Aorta (tissue), 5 donors: ENCODE measurements at regions not wholly inside any gene's neighbourhood (a gene's known extent, or its start where the extent isn't known, plus 50 kb on each side); places are given as distances from the start of the nearest gene placed in this dataset.

Experiments
- ATAC-seq: fragments of 200-7000 bp; cut with Tn5 transposase; one replicate; pipeline ENCODE4 v1.9.1; 2022; ENCODE audit warnings: moderate library complexity; ENCODE audit not compliant: low FRiP score
- DNase-seq, 2 donors: peaks; one replicate each; pipeline ENCODE4 v3.0.0-alpha.2; 2020
- H3K27ac ChIP-seq, 2 donors: one replicate each; pipeline ENCODE4 v1.5.1; 2013; ENCODE audit warnings: low read length in 2 of 2, mild to moderate bottlenecking in 2 of 2, moderate library complexity in 2 of 2, control low read depth in 1 of 2, inconsistent platforms in 1 of 2, low read depth in 1 of 2
- H3K27me3 ChIP-seq, 2 donors: one replicate each; pipeline ENCODE4 v1.6.1; 2013; ENCODE audit warnings: control low read depth in 1 of 2, low read length in 1 of 2, mild to moderate bottlenecking in 1 of 2, moderate library complexity in 1 of 2; ENCODE audit not compliant: insufficient read depth in 2 of 2, control insufficient read depth in 1 of 2
- H3K36me3 ChIP-seq, 2 donors: one replicate each; pipeline ENCODE4 v1.6.1; 2013; ENCODE audit warnings: control low read depth in 1 of 2, low read length in 1 of 2, mild to moderate bottlenecking in 1 of 2; ENCODE audit not compliant: insufficient read depth in 2 of 2, control insufficient read depth in 1 of 2
- H3K4me1 ChIP-seq, 2 donors: one replicate each; pipeline ENCODE4 v1.6.1; 2013; ENCODE audit warnings: low read length in 2 of 2, control low read depth in 1 of 2, mild to moderate bottlenecking in 1 of 2, moderate library complexity in 1 of 2; ENCODE audit not compliant: insufficient read depth in 2 of 2, control insufficient read depth in 1 of 2
- H3K4me3 ChIP-seq, 2 donors: one replicate each; pipeline ENCODE4 v1.5.1; 2013; ENCODE audit warnings: low read length in 2 of 2, control low read depth in 1 of 2, mild to moderate bottlenecking in 1 of 2
- H3K9me3 ChIP-seq: one replicate; pipeline ENCODE4 v1.6.1; 2013; ENCODE audit warnings: mild to moderate bottlenecking, low read length; ENCODE audit not compliant: control insufficient read depth
- WGBS, 2 donors: extraction: QIAGEN DNeasy Blood & Tissue Kit; methylation state at CpG; one replicate each; pipeline ENCODE4 v1.1.7; 2013; 5-methylcytosine and 5-hydroxymethylcytosine counted together
- intact Hi-C, 2 donors: fragments of 100-400 bp; cut with DNase I; formaldehyde crosslinking; loops; one replicate each; pipeline versions ENCODE4 v1.14.2 to v1.15.0; 2022
- donor health status: healthy with polysubstance abuse.
- donor health status: Bipolar disorder and iron deficiency.
- donor health status: DM: no; HTN: no; CAD: no.
- donor health status: DM: no; HTN: no; CAD: no.
- donor health status: DM: yes; HTN: yes; CAD: no.

- peaks cover 5 to 8% of the 10 kb centered on the region in 2 donors for H3K4me1 ChIP-seq
- no peaks in the 10 kb centered on the region for H3K9me3 ChIP-seq
- 61 to 64% methylated on average over 11 of the region's 11 CpGs for WGBS, 2 donors
- H3K4me3 ChIP-seq: no peak overlapping the region
- ATAC-seq (peak; percentile 72), DNase-seq (peak in 1 of 2 donors; percentile 79)
- intact Hi-C loops: loop anchor here in 1 of 2 donors (10.0 kb wide), 1 partner anchor 198 kb away; the partner anchor contains the start of gene NXT1
- peak overlapping the region; percentile 84 to 99 for H3K27ac ChIP-seq
- H3K36me3 ChIP-seq: no peaks in the 10 kb centered on the region
- no peaks in the 10 kb centered on the region for H3K27me3 ChIP-seq
These were observed 70.2 kb upstream of the CD93 start for GRCh38 chr20:23156170-23156841.

DNA sequence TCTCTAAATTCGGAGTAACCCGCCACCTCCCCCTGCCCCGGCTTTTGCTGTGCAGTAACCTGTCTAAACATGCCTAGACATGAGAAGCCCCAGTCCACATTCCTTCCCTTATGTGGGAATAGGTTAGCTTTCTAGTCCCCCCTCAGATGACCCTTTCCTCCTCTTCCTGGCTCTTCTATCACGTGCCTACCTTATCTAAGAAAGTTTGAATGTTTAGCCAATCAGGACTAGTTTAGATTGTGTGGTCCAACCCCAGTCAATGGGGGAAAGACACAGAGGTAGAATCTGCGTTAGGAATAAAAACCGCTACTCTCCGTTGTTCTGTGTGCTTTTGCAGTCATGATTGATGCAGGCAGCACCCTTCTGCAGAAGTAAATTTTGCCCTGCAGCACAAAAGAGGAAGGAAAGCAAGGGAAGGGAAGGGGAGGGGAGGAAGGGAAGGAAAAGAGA is 69.0 kb upstream of the CD93 start:
- H3K4me3 ChIP-seq: no peak overlapping the region
- H3K27me3 ChIP-seq: no peaks in the 10 kb centered on the region
- ATAC-seq (no peak), DNase-seq (no peak)
- no peaks in the 10 kb centered on the region for H3K36me3 ChIP-seq
- peaks cover 5 to 8% of the 10 kb centered on the region in 2 donors for H3K4me1 ChIP-seq
- intact Hi-C loops: loop anchor here in 1 of 2 donors (10.0 kb wide), 1 partner anchor 200 kb away; the partner anchor contains the start of gene NXT1
- peak overlapping the region in 1 of 2 donors; percentile 49 for H3K27ac ChIP-seq
- 66 to 70% methylated on average over 7 of the region's 7 CpGs for WGBS, 2 donors
- no peaks in the 10 kb centered on the region for H3K9me3 ChIP-seq

DNA sequence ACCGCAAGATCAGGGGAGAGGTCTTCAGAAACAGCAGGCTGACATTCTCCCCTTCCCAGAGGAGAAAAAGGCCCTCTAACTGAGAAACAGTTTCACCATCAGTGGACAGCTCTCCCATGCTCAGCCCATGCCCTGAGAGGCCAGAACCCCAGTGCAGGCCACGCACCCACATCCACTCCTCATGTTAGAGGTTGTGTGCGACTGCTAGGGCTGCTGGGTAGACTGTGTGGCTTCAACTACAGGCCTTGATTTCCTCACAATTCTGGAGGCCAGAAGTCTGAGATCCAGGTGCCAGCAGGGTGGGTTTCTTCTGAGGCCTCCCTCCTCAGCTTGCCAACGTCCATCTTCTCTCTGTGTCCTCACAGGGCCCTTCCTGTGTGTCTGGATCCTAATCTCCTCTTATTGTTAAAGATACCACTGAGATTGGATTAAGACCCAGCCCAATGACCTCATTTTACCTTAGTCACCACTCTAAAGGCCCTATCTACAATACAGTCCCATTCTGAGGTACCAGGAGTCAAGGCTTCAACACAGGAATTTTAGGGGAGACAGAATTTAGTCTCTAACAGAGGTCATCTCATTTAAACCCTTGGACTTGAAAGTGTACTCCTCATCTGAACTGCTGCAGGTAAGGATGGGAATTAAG is 67.7 kb upstream of the CD93 start:
- H3K9me3 ChIP-seq: no peaks in the 10 kb centered on the region
- no peaks in the 10 kb centered on the region for H3K36me3 ChIP-seq
- 93 to 96% methylated on average over 4 of the region's 4 CpGs for WGBS, 2 donors
- H3K27ac ChIP-seq: peak overlapping the region; percentile 26 to 37
- H3K27me3 ChIP-seq: no peaks in the 10 kb centered on the region
- peaks cover 0 to 6% of the 10 kb centered on the region in 2 donors for H3K4me1 ChIP-seq
- no peak overlapping the region for H3K4me3 ChIP-seq
- ATAC-seq (no peak), DNase-seq (no peak)
- intact Hi-C loops: loop anchor here in 1 of 2 donors (10.0 kb wide), 1 partner anchor 201 kb away; the partner anchor contains the start of gene NXT1

- Histone ChIP-seq H3K4me3 (no peak overlapping the region), H3K27ac (peak overlapping the region; percentile 62 to 75), H3K27me3 (no peaks in the 10 kb centered on the region), H3K9me3 (no peaks in the 10 kb centered on the region), H3K36me3 (no peaks in the 10 kb centered on the region), H3K4me1 (peaks cover 0 to 6% of the 10 kb centered on the region in 2 donors)
- no peak for DNase-seq
- intact Hi-C loops: loop anchor here in 1 of 2 donors (10.0 kb wide), 1 partner anchor 202 kb away; the partner anchor contains the start of gene NXT1
- WGBS, 2 donors: 98 to 99% methylated on average over 3 of the region's 3 CpGs
- ATAC-seq: no peak
These were observed 66.8 kb upstream of the CD93 start for GRCh38 chr20:23152902-23153301.

DNA sequence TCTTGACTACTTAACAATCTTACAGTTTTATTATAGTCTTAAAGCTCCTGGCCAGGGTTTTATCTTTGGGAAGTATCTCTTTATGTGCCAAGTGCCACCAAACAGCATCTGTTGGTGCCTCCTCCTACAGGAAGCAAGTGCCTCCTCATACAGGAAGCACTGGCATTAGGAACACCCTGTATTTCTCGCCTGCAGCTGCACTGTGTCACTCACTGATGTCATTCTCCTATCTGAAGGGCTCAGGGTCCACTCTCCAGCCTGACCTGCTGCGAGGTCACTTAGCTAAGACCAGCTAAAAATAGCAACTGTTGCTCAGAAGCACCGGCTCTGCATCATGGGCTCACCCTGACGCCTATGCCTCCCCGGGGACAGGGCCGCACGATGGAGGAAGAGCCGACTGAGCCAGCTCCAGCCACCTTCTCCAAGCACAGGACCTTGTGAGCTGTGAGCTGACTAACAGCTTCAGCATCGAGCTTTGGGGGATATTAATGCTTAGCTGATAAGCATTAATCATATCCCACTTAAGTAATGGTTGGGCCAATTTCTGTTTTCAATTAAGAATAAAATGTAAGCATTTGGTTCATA is 66.3 kb upstream of the CD93 start:
- H3K4me3 ChIP-seq: no peak overlapping the region
- H3K4me1 ChIP-seq: peaks cover 2 to 6% of the 10 kb centered on the region in 2 donors
- 0 to 2% methylated on average over 9 of the region's 9 CpGs for WGBS, 2 donors
- no peaks in the 10 kb centered on the region for H3K27me3 ChIP-seq
- intact Hi-C loops: loop anchor here in 1 of 2 donors (10.0 kb wide), 1 partner anchor 202 kb away; the partner anchor contains the start of gene NXT1
- no peaks in the 10 kb centered on the region for H3K36me3 ChIP-seq
- ATAC-seq (peak; percentile 85), DNase-seq (peak; percentile 94 to 96)
- H3K27ac ChIP-seq: peak overlapping the region; percentile 44 to 92
- no peaks in the 10 kb centered on the region for H3K9me3 ChIP-seq

DNA sequence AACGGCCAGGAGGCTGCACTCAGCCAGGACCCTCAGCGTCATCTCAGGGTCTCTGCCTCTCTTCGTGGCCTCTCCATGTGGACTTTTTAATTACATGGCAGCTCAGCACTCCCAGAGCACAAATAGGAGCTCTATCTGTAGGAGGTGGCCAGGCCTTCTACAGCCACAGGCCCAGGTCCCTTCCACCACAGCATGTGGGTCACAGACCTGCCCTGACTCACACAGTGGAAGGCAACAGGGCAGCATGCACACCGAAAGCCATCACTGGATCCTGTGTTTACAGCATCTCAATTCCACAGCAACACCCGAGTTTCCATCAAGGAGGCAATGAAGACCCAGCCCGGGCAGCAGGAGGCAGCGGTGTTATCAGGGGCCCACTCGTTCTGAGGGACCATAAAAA is 65.8 kb upstream of the CD93 start:
- H3K27me3 ChIP-seq: no peaks in the 10 kb centered on the region
- no peak for ATAC-seq
- intact Hi-C loops: loop anchor here in 1 of 2 donors (10.0 kb wide), 1 partner anchor 203 kb away; the partner anchor contains the start of gene NXT1
- 73 to 77% methylated on average over 8 of the region's 8 CpGs for WGBS, 2 donors
- no peak overlapping the region for H3K4me3 ChIP-seq
- H3K36me3 ChIP-seq: no peaks in the 10 kb centered on the region
- no peaks in the 10 kb centered on the region for H3K9me3 ChIP-seq
- DNase-seq: no peak
- peaks cover 2 to 4% of the 10 kb centered on the region in 2 donors for H3K4me1 ChIP-seq
- peak overlapping the region; percentile 44 to 92 for H3K27ac ChIP-seq

DNA sequence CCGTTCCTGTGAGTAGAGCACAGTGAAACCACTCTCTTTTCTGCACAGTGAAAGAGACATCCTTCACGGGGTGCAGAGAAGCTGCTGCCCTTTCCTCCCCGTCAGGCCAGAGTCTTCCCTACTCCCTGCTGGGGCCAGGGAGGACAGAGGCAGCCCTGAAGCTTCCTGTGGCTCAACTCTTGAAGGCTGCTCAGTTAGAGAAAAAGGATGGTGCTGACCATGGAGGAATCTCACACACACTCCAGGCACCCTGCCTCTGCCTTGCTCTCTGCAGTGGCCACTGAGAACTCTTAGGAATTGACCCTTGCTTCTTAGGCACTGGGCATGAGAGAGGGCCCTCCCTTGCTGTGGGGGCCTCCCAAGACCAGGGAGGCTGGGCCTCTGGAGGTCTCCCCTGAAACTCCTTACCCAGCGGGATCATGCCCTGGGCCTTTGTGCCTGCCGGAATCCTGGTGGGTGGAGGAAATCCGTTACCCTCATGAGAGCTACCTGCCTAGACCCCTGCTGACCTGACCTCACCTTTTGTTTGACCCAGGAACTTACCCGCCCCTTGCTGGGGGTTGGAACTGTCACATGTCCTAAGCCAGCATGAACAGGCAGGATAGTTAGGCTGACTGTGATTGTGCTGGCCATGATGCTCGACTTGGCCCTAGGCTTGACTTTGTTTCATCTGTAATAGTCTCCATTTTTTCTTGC is 65.0 kb upstream of the CD93 start:
- H3K27me3 ChIP-seq: no peaks in the 10 kb centered on the region
- peak overlapping the region; percentile 44 to 92 for H3K27ac ChIP-seq
- no peak overlapping the region for H3K4me3 ChIP-seq
- intact Hi-C loops: loop anchor here in 1 of 2 donors (10.0 kb wide), 1 partner anchor 204 kb away; the partner anchor contains the start of gene NXT1
- peaks cover 2% of the 10 kb centered on the region in 2 donors for H3K4me1 ChIP-seq
- no peaks in the 10 kb centered on the region for H3K36me3 ChIP-seq
- 92 to 96% methylated on average over 8 of the region's 8 CpGs for WGBS, 2 donors
- DNase-seq (no peak), ATAC-seq (no peak)
- no peaks in the 10 kb centered on the region for H3K9me3 ChIP-seq
